Liver (tissue), 7 donors: ENCODE measurements at regions not wholly inside any gene's neighbourhood (a gene's known extent, or its start where the extent isn't known, plus 50 kb on each side); places are given as distances from the start of the nearest gene placed in this dataset.
A peak's percentile ranks its signal among the peaks of the same experiment; 100 is the strongest.

ENCODE experiments used
- DNase-seq: peaks from one replicate; pipeline ENCODE4 v3.0.0-alpha.2; 2017; ENCODE audit warnings: low spot score
- H3K27ac ChIP-seq, 2 donors: one replicate each; pipeline ENCODE4 v1.7.0; 2013; ENCODE audit warnings: inconsistent platforms in 2 of 2, low read length in 2 of 2, control low read depth in 1 of 2, low read depth in 1 of 2, mild to moderate bottlenecking in 1 of 2
- H3K27me3 ChIP-seq, 4 donors: one replicate each; pipeline versions ENCODE4 v1.6.1 to v1.7.0; 2013; ENCODE audit warnings: low read length in 3 of 4, inconsistent platforms in 1 of 4, mild to moderate bottlenecking in 1 of 4, moderate library complexity in 1 of 4; ENCODE audit not compliant: control insufficient read depth in 4 of 4, insufficient read depth in 4 of 4
- H3K36me3 ChIP-seq, 4 donors: one replicate each; pipeline versions ENCODE4 v1.6.1 to v1.7.0; 2013; ENCODE audit warnings: low read length in 3 of 4, mild to moderate bottlenecking in 3 of 4, low read depth in 1 of 4, moderate library complexity in 1 of 4; ENCODE audit not compliant: control insufficient read depth in 4 of 4, insufficient read depth in 3 of 4
- H3K4me1 ChIP-seq, 4 donors: one replicate each; pipeline versions ENCODE4 v1.6.1 to v1.7.0; 2013; ENCODE audit warnings: low read length in 3 of 4, mild to moderate bottlenecking in 3 of 4, moderate library complexity in 1 of 4; ENCODE audit not compliant: control insufficient read depth in 4 of 4, insufficient read depth in 4 of 4
- H3K4me3 ChIP-seq, 3 donors: one replicate each; pipeline versions ENCODE4 v1.6.1 to v1.7.0; 2013; ENCODE audit warnings: low read length in 3 of 3, control low read depth in 1 of 3, low read depth in 1 of 3, mild to moderate bottlenecking in 1 of 3
- H3K9ac ChIP-seq, 2 donors: one replicate each; pipeline ENCODE4 v1.7.0; 2013; ENCODE audit warnings: low read length in 2 of 2, mild to moderate bottlenecking in 2 of 2, moderate library complexity in 2 of 2, control low read depth in 1 of 2, low read depth in 1 of 2
- H3K9me3 ChIP-seq, 4 donors: one replicate each; pipeline versions ENCODE4 v1.6.1 to v1.7.0; 2013; ENCODE audit warnings: low read length in 3 of 4; ENCODE audit not compliant: control insufficient read depth in 4 of 4
- ATF3 ChIP-seq: IDR thresholded peaks from 2 replicates; pipeline ENCODE4 v1.6.1; 2016; ENCODE audit warnings: antibody characterized with exemption
- EGR1 ChIP-seq, 2 donors: IDR thresholded peaks; 2 replicates each; pipeline ENCODE4 v1.6.1; 2016 to 2018; ENCODE audit warnings: antibody characterized with exemption in 2 of 2, low read depth in 2 of 2
- FOXA1 ChIP-seq: IDR thresholded peaks from 2 replicates; pipeline ENCODE4 v1.6.1; 2016; ENCODE audit warnings: antibody characterized with exemption
- FOXA2 ChIP-seq: IDR thresholded peaks from 2 replicates; pipeline ENCODE4 v1.6.1; 2016; ENCODE audit warnings: antibody characterized with exemption
- GABPA ChIP-seq, 2 donors: IDR thresholded peaks in 1 of 2; conservative IDR thresholded peaks in 1 of 2; 2 replicates each; pipeline ENCODE4 v1.6.1; 2016; ENCODE audit warnings: antibody characterized with exemption in 2 of 2, mild to moderate bottlenecking in 1 of 2, moderate library complexity in 1 of 2
- HNF4A ChIP-seq, 2 donors: conservative IDR thresholded peaks; 2 replicates each; pipeline ENCODE4 v1.6.1; 2016; ENCODE audit warnings: antibody characterized with exemption in 2 of 2, mild to moderate bottlenecking in 2 of 2
- HNF4G ChIP-seq: IDR thresholded peaks from 2 replicates; pipeline ENCODE4 v1.6.1; 2016; ENCODE audit warnings: antibody characterized with exemption
- JUND ChIP-seq, 2 donors: IDR thresholded peaks; 2 replicates each; pipeline ENCODE4 v1.6.1; 2016; ENCODE audit warnings: antibody characterized with exemption in 2 of 2
- MAX ChIP-seq: IDR thresholded peaks from 2 replicates; pipeline ENCODE4 v1.6.1; 2016; ENCODE audit warnings: antibody characterized with exemption
- NR2F2 ChIP-seq: IDR thresholded peaks from 2 replicates; pipeline ENCODE4 v1.6.1; 2016; ENCODE audit warnings: antibody characterized with exemption
- RAD21 ChIP-seq, 2 donors: IDR thresholded peaks; 2 replicates each; pipeline ENCODE4 v1.6.1; 2016; ENCODE audit warnings: antibody characterized with exemption in 2 of 2, mild to moderate bottlenecking in 2 of 2
- RXRA ChIP-seq, 2 donors: IDR thresholded peaks; 2 replicates each; pipeline ENCODE4 v1.6.1; 2017 to 2018; ENCODE audit warnings: antibody characterized with exemption in 2 of 2, mild to moderate bottlenecking in 1 of 2
- SP1 ChIP-seq: IDR thresholded peaks from 2 replicates; pipeline ENCODE4 v1.6.1; 2018; ENCODE audit warnings: antibody characterized with exemption, mild to moderate bottlenecking
- YY1 ChIP-seq: IDR thresholded peaks from 2 replicates; pipeline ENCODE4 v1.6.1; 2016; ENCODE audit warnings: antibody characterized with exemption, mild to moderate bottlenecking
- WGBS: extraction: QIAGEN DNeasy Blood & Tissue Kit; methylation state at CpG from one replicate; pipeline ENCODE4 v1.1.7; 2013; 5-methylcytosine and 5-hydroxymethylcytosine counted together
- TF ChIP-seq, protein P1 (sequence below): IDR thresholded peaks from 2 replicates; pipeline ENCODE4 v1.6.1; 2016; ENCODE audit warnings: antibody characterized with exemption, mild to moderate bottlenecking
- TF ChIP-seq, protein P2 (sequence below): IDR thresholded peaks from 2 replicates; pipeline ENCODE4 v1.6.1; 2016; ENCODE audit warnings: antibody characterized with exemption
- donor health status: healthy.
- donor health status: healthy.
- donor health status: healthy.
- donor health status: healthy.

GRCh38 chr9:90000925-90001324, 396.1 kb downstream of the GADD45G start:
- no peaks in the 10 kb centered on the region for H3K9me3 ChIP-seq
- peak overlapping the region in 1 of 2 donors; percentile 88 for H3K9ac ChIP-seq
- WGBS, result 19% methylated on average over 7 of the region's 7 CpGs
- no peak for TF ChIP-seq MAX
- peak in 1 of 2 donors; percentile 53 for TF ChIP-seq RXRA (IDR thresholded peaks at IDR 0.05)
- TF ChIP-seq SP1, result peak; percentile 41
- no peak for TF ChIP-seq FOXA1
- peak; percentile 48 for TF ChIP-seq NR2F2
- TF ChIP-seq, protein P1, sequence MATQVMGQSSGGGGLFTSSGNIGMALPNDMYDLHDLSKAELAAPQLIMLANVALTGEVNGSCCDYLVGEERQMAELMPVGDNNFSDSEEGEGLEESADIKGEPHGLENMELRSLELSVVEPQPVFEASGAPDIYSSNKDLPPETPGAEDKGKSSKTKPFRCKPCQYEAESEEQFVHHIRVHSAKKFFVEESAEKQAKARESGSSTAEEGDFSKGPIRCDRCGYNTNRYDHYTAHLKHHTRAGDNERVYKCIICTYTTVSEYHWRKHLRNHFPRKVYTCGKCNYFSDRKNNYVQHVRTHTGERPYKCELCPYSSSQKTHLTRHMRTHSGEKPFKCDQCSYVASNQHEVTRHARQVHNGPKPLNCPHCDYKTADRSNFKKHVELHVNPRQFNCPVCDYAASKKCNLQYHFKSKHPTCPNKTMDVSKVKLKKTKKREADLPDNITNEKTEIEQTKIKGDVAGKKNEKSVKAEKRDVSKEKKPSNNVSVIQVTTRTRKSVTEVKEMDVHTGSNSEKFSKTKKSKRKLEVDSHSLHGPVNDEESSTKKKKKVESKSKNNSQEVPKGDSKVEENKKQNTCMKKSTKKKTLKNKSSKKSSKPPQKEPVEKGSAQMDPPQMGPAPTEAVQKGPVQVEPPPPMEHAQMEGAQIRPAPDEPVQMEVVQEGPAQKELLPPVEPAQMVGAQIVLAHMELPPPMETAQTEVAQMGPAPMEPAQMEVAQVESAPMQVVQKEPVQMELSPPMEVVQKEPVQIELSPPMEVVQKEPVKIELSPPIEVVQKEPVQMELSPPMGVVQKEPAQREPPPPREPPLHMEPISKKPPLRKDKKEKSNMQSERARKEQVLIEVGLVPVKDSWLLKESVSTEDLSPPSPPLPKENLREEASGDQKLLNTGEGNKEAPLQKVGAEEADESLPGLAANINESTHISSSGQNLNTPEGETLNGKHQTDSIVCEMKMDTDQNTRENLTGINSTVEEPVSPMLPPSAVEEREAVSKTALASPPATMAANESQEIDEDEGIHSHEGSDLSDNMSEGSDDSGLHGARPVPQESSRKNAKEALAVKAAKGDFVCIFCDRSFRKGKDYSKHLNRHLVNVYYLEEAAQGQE, result no peak
- DNase-seq, result no peak
- no peak overlapping the region for H3K4me3 ChIP-seq
- no peaks in the 10 kb centered on the region for H3K27me3 ChIP-seq
- peaks cover 11 to 37% (median 23%) of the 10 kb centered on the region in 4 donors for H3K4me1 ChIP-seq
- no peaks in the 10 kb centered on the region for H3K36me3 ChIP-seq
- H3K27ac ChIP-seq, result peak overlapping the region; percentile 73 to 90

- Histone ChIP-seq H3K9me3 (no peaks in the 10 kb centered on the region), H3K27ac (peak overlapping the region; percentile 8 to 16), H3K4me1 (peaks cover 8 to 31% (median 20%) of the 10 kb centered on the region in 4 donors), H3K36me3 (no peaks in the 10 kb centered on the region), H3K4me3 (no peak overlapping the region), H3K27me3 (no peaks in the 10 kb centered on the region), H3K9ac (no peak overlapping the region)
- TF ChIP-seq GABPA (IDR thresholded peaks at IDR 0.05 in 1 of 2, conservative IDR thresholded peaks at IDR 0.05 in 1 of 2) (no peak), JUND (IDR thresholded peaks at IDR 0.05) (no peak), ATF3 (no peak), NR2F2 (no peak), YY1 (no peak)
- WGBS, result 94% methylated on average over 7 of the region's 7 CpGs
- DNase-seq, result no peak
Measured at GRCh38 chr9:90001747-90002146, 396.9 kb downstream of the GADD45G start.

- no peaks in the 10 kb centered on the region for H3K27me3 ChIP-seq
- H3K4me3 ChIP-seq, result no peak overlapping the region
- no peak overlapping the region for H3K27ac ChIP-seq
- DNase-seq, result no peak
- 63% methylated on average over 9 of the region's 9 CpGs for WGBS
- no peak overlapping the region for H3K9ac ChIP-seq
- H3K4me1 ChIP-seq, result peaks cover 8 to 31% (median 20%) of the 10 kb centered on the region in 4 donors
- H3K9me3 ChIP-seq, result no peaks in the 10 kb centered on the region
- no peaks in the 10 kb centered on the region for H3K36me3 ChIP-seq
- TF ChIP-seq GABPA (IDR thresholded peaks at IDR 0.05 in 1 of 2, conservative IDR thresholded peaks at IDR 0.05 in 1 of 2) (no peak), EGR1 (IDR thresholded peaks at IDR 0.05; ENCODE audit: low read depth in 2 of 2) (no peak), JUND (IDR thresholded peaks at IDR 0.05) (no peak), RAD21 (IDR thresholded peaks at IDR 0.05) (no peak), YY1 (no peak), FOXA2 (no peak), SP1 (no peak), ATF3 (no peak), HNF4G (no peak), NR2F2 (no peak), HNF4A (conservative IDR thresholded peaks at IDR 0.05) (no peak), RXRA (IDR thresholded peaks at IDR 0.05) (no peak)
- TF ChIP-seq, protein P2, sequence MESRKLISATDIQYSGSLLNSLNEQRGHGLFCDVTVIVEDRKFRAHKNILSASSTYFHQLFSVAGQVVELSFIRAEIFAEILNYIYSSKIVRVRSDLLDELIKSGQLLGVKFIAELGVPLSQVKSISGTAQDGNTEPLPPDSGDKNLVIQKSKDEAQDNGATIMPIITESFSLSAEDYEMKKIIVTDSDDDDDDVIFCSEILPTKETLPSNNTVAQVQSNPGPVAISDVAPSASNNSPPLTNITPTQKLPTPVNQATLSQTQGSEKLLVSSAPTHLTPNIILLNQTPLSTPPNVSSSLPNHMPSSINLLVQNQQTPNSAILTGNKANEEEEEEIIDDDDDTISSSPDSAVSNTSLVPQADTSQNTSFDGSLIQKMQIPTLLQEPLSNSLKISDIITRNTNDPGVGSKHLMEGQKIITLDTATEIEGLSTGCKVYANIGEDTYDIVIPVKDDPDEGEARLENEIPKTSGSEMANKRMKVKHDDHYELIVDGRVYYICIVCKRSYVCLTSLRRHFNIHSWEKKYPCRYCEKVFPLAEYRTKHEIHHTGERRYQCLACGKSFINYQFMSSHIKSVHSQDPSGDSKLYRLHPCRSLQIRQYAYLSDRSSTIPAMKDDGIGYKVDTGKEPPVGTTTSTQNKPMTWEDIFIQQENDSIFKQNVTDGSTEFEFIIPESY, result no peak
- TF ChIP-seq, protein P1, result no peak
Measured at GRCh38 chr9:90002397-90003271, 397.8 kb downstream of the GADD45G start.
